GM12878 (cell line): ENCODE measurements at regions not wholly inside any gene's neighbourhood (a gene's known extent, or its start where the extent isn't known, plus 50 kb on each side); places are given as distances from the start of the nearest gene placed in this dataset.

Source experiments
- EZH2 ChIP-seq: IDR thresholded peaks from 2 replicates; pipeline ENCODE4 v1.6.1; 2012; ENCODE audit warnings: low read depth, mild to moderate bottlenecking, control low read depth, inconsistent platforms, low read length, borderline replicate concordance; ENCODE audit not compliant: control insufficient read depth
- IKZF1 ChIP-seq: fragments of 450-650 bp; conservative IDR thresholded peaks from 2 replicates; pipeline ENCODE4 v1.6.1; 2017; ENCODE audit warnings: antibody characterized with exemption, mild to moderate bottlenecking
- NRF1 ChIP-seq: conservative IDR thresholded peaks from 2 replicates; pipeline ENCODE4 v1.6.1; 2011; ENCODE audit warnings: mild to moderate bottlenecking, low read depth, low read length, improper control_type of control experiment
- POLR2A ChIP-seq: IDR thresholded peaks from 2 replicates; pipeline ENCODE4 v1.6.1; 2011; ENCODE audit warnings: low read depth, mild to moderate bottlenecking, low read length
- POLR2AphosphoS5 ChIP-seq: IDR thresholded peaks from 2 replicates; pipeline ENCODE4 v1.6.1; 2011; ENCODE audit warnings: mild to moderate bottlenecking, low read length, inconsistent platforms
- RAD21 ChIP-seq: IDR thresholded peaks from 2 replicates; pipeline ENCODE4 v1.6.1; 2011; ENCODE audit warnings: mild to moderate bottlenecking, low read depth, low read length, moderate library complexity; ENCODE audit not compliant: insufficient read depth
- SIX5 ChIP-seq: IDR thresholded peaks from 2 replicates; pipeline ENCODE4 v1.6.1; 2011; ENCODE audit warnings: mild to moderate bottlenecking, low read depth, low read length, moderate library complexity; ENCODE audit not compliant: severe bottlenecking
- TARDBP ChIP-seq: IDR thresholded peaks from 2 replicates; pipeline ENCODE4 v1.6.1; 2016; ENCODE audit warnings: borderline replicate concordance
- TF ChIP-seq, protein P1 (sequence below): IDR thresholded peaks from 2 replicates; pipeline ENCODE4 v1.6.1; 2012; ENCODE audit warnings: low read depth, low read length, improper control_type of control experiment

DNA sequence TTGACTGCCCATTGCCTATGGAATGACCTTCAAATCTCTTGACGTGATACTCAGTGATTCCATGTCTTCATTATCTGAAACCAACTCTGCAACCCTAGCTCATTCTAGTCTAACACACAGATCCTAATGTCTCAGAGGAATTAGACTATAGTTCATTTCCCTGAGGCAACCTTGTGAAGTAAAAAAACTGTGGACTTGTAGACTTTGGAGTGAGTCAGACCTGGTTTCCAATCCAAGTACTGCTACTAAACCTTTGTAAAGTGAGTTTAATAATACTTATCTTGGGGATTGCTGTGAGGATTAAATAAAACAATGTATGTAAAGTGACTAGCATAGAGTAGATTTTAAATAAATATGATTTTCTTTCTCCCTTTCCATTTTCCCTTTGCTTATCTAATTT lies 226.1 kb downstream of the BLID start:
- TF ChIP-seq SIX5 (no peak), NRF1 (no peak), IKZF1 (no peak), POLR2A (no peak), TARDBP (no peak), RAD21 (no peak), POLR2AphosphoS5 (no peak), EZH2 (no peak)
- TF ChIP-seq, protein P1, sequence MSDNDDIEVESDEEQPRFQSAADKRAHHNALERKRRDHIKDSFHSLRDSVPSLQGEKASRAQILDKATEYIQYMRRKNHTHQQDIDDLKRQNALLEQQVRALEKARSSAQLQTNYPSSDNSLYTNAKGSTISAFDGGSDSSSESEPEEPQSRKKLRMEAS: no peak
